GM12878 (cell line): ENCODE measurements at regions not wholly inside any gene's neighbourhood (a gene's known extent, or its start where the extent isn't known, plus 50 kb on each side); places are given as distances from the start of the nearest gene placed in this dataset.
"Not testable (repeated sequence)": the region's sequence is repeated elsewhere in the genome, so short reads cannot be mapped to it uniquely, and the experiment has no call there.

Experiments
- ATAC-seq: fragments of 200-7000 bp; cut with Tn5 transposase; 3 replicates; pipeline ENCODE4 v1.9.1; 2020; ENCODE audit warnings: mild to moderate bottlenecking, moderate library complexity
- BruUV-seq: library from RNA; stranded (reverse); fragments of 400-500 nt; replicated peaks from 2 replicates; lab custom pipeline; 2021; lab: Mats Ljungman, UMichigan
- CTCF ChIA-PET: fragments of 300-600 bp; sonication (Branson Sonifier 250); formaldehyde crosslinking; extraction: SDS; loops from one replicate; lab custom pipeline; 2021; ENCODE audit warnings: inconsistent platforms; lab: Yijun Ruan, JAX
- POLR2A ChIA-PET: fragments of 350-600 bp; formaldehyde crosslinking; extraction: SDS; loops from one replicate; lab custom pipeline; 2021; ENCODE audit warnings: inconsistent platforms; lab: Charles Lee
- RAD21 ChIA-PET: fragments of 300-600 bp; sonication (Branson Sonifier 250); formaldehyde crosslinking; loops from one replicate; lab custom pipeline; 2023; ENCODE audit warnings: antibody characterized with exemption; ENCODE audit not compliant: unreplicated experiment; lab: Charles Lee
- SMC1A ChIA-PET: fragments of 300-600 bp; sonication (Branson Sonifier 250); formaldehyde crosslinking; loops from one replicate; lab custom pipeline; 2023; ENCODE audit not compliant: unreplicated experiment, uncharacterized antibody; lab: Charles Lee
- DNase-seq: peaks from one replicate; pipeline ENCODE4 v3.0.0-alpha.2; 2011; ENCODE audit warnings: low read depth, low spot score
- FAIRE-seq: peaks from 3 replicates; lab custom pipeline; 2011; peaks lifted over from hg19 to GRCh38; lab: Jason Lieb, UNC
- H2AFZ ChIP-seq: 2 replicates; pipeline ENCODE4 v1.6.0; 2011; ENCODE audit warnings: low read depth, low read length, control low read depth; ENCODE audit not compliant: control insufficient read depth
- H3K27ac ChIP-seq: 2 replicates; pipeline ENCODE4 v1.5.1; 2011; ENCODE audit warnings: control low read depth; ENCODE audit not compliant: control insufficient read depth, insufficient read depth
- H3K27me3 ChIP-seq, 2 experiments: replicated peaks in 1 of 2; 2 replicates each; pipeline versions ENCODE4 v1.6.0 to v1.6.1; 2011; ENCODE audit warnings: low read length in 1 of 2; ENCODE audit not compliant: control insufficient read depth in 2 of 2, insufficient read depth in 2 of 2
- H3K36me3 ChIP-seq, 2 experiments: 2 replicates each; pipeline ENCODE4 v1.5.1; 2011; ENCODE audit warnings: low read length in 1 of 2; ENCODE audit not compliant: control insufficient read depth in 2 of 2, insufficient read depth in 2 of 2
- H3K4me1 ChIP-seq: 2 replicates; pipeline ENCODE4 v1.6.1; 2011; ENCODE audit warnings: mild to moderate bottlenecking, low read length, moderate library complexity, mixed read lengths; ENCODE audit not compliant: control insufficient read depth, insufficient read depth
- H3K4me2 ChIP-seq: 2 replicates; pipeline ENCODE4 v1.6.0; 2011; ENCODE audit warnings: control low read depth; ENCODE audit not compliant: control insufficient read depth, insufficient read depth
- H3K4me3 ChIP-seq: fragments of 200-600 bp; sonication (generic); 2 replicates; pipeline ENCODE4 v1.5.1; 2016
- H3K79me2 ChIP-seq: 2 replicates; pipeline ENCODE4 v1.6.0; 2011; ENCODE audit warnings: low read length; ENCODE audit not compliant: control insufficient read depth, insufficient read depth
- H3K9ac ChIP-seq: 2 replicates; pipeline ENCODE4 v1.8.0; 2011; ENCODE audit warnings: low read length, control low read depth, mixed read lengths; ENCODE audit not compliant: control insufficient read depth, insufficient read depth
- H3K9me3 ChIP-seq: replicated peaks from 3 replicates; pipeline ENCODE4 v1.5.1; 2011; ENCODE audit warnings: mild to moderate bottlenecking, low read length; ENCODE audit not compliant: control insufficient read depth, insufficient read depth
- H4K20me1 ChIP-seq: 2 replicates; pipeline ENCODE4 v1.6.0; 2011; ENCODE audit not compliant: control insufficient read depth, insufficient read depth
- DPF2 ChIP-seq: fragments of 450-650 bp; IDR thresholded peaks from 2 replicates; pipeline ENCODE4 v1.6.1; 2017; ENCODE audit warnings: mild to moderate bottlenecking
- EGR1 ChIP-seq, 2 experiments: IDR thresholded peaks; 1 replicate in 1 of 2; 2 replicates in 1 of 2; pipeline ENCODE4 v1.6.1; 2011 to 2012; ENCODE audit warnings: low read depth in 2 of 2, low read length in 2 of 2, borderline replicate concordance in 1 of 2, mild to moderate bottlenecking in 1 of 2, moderate library complexity in 1 of 2
- KDM1A ChIP-seq: fragments of 200-600 bp; sonication (generic); IDR thresholded peaks from 2 replicates; pipeline ENCODE4 v1.6.1; 2016; ENCODE audit warnings: borderline replicate concordance
- RBBP5 ChIP-seq: fragments of 200-600 bp; sonication (generic); conservative IDR thresholded peaks from 2 replicates; pipeline ENCODE4 v1.6.1; 2016
- SMARCA5 ChIP-seq: fragments of 450-650 bp; IDR thresholded peaks from 2 replicates; pipeline ENCODE4 v1.6.1; 2017; ENCODE audit warnings: mild to moderate bottlenecking
- SREBF2 ChIP-seq: IDR thresholded peaks from 2 replicates; pipeline ENCODE4 v1.6.1; 2012; ENCODE audit warnings: mild to moderate bottlenecking, low read length
- whole genome bisulfite sequencing: methylation state at CpG from one replicate; pipeline ENCODE4 v1.1.6; 2016; ENCODE audit warnings: low lambda C conversion rate; ENCODE audit not compliant: insufficient replicate concordance, insufficient coverage; ENCODE audit errors: missing lambda C conversion rate; 5-methylcytosine and 5-hydroxymethylcytosine counted together
- in situ Hi-C: fragments of 300-500 bp; cut with MboI; formaldehyde crosslinking; loops from 9 replicates; pipeline ENCODE4 v1.14.3; 2018; ENCODE audit warnings: mixed read lengths
- intact Hi-C: fragments of 100-400 bp; cut with micrococcal nuclease; formaldehyde crosslinking; loops from one replicate; pipeline ENCODE4 v1.14.2; 2022; ENCODE audit not compliant: unreplicated experiment

- BruUV-seq, SMC1A ChIA-PET, intact Hi-C loops, FAIRE-seq, in situ Hi-C loops, H3K4me1 ChIP-seq, ATAC-seq, H3K4me2 ChIP-seq, H3K27ac ChIP-seq, H3K27me3 ChIP-seq, H3K9ac ChIP-seq, POLR2A ChIA-PET, RAD21 ChIA-PET, H3K36me3 ChIP-seq, H4K20me1 ChIP-seq, DNase-seq, H3K9me3 ChIP-seq, H2AFZ ChIP-seq, H3K79me2 ChIP-seq, H3K4me3 ChIP-seq: not testable (repeated sequence)
- CTCF ChIA-PET = interaction anchor here (1.5 kb wide), 1 partner anchor 18 kb away, joined by 3 read pairs; no protein-coding TSS in a partner anchor
- WGBS = 19% methylated on average over 1 of the region's 1 CpG
Measured at GRCh38 chr9:7552706-7553105, 246.9 kb downstream of the DMAC1 start.

- Histone ChIP-seq H4K20me1 (no peaks in the 10 kb centered on the region), H3K9ac (no peak overlapping the region), H3K4me1 (no peaks in the 10 kb centered on the region), H3K4me3 (no peak overlapping the region), H3K4me2 (no peak overlapping the region), H2AFZ (no peak overlapping the region), H3K36me3 (no peaks in the 10 kb centered on the region), H3K27me3 (no peaks in the 10 kb centered on the region), H3K9me3 (no peaks in the 10 kb centered on the region), H3K79me2 (no peaks in the 10 kb centered on the region), H3K27ac (no peak overlapping the region)
- intact Hi-C loops = no loop called here
- CTCF ChIA-PET = no interaction called here
- POLR2A ChIA-PET = no interaction called here
- no peak for TF ChIP-seq EGR1 (IDR thresholded peaks at IDR 0.05; ENCODE audit: borderline replicate concordance in 1 of 2, low read depth in 2 of 2, low read length in 2 of 2)
- TF ChIP-seq SMARCA5 = no peak
- no peak for TF ChIP-seq SREBF2
- TF ChIP-seq KDM1A = no peak
- TF ChIP-seq DPF2 = no peak
- no peak for TF ChIP-seq RBBP5
- WGBS = 0% methylated on average over 3 of the region's 3 CpGs
- BruUV-seq = no TSS peak
- FAIRE-seq (no peak), DNase-seq (no peak), ATAC-seq (no peak)
- in situ Hi-C loops = loop anchor here (25.0 kb wide), 1 partner anchor 637 kb away; no protein-coding TSS in a partner anchor
- RAD21 ChIA-PET = no interaction called here
- SMC1A ChIA-PET = no interaction called here
Measured at GRCh38 chr9:7549249-7549648, 250.3 kb downstream of the DMAC1 start.
